Spinal cord (tissue), 9 donors: ENCODE measurements at regions not wholly inside any gene's neighbourhood (a gene's known extent, or its start where the extent isn't known, plus 50 kb on each side); places are given as distances from the start of the nearest gene placed in this dataset.
"Not testable (repeated sequence)": the region's sequence is repeated elsewhere in the genome, so short reads cannot be mapped to it uniquely, and the experiment has no call there.

Source experiments
- DNase-seq, 6 donors: peaks; one replicate each; pipeline versions ENCODE4 v3.0.0 to v3.0.0-alpha.2; 2013 to 2015; ENCODE audit warnings: low spot score in 6 of 6, low read depth in 4 of 6
- H3K27ac ChIP-seq: one replicate; pipeline ENCODE4 v1.5.1; 2013; ENCODE audit warnings: low read depth, low read length, control low read depth
- H3K27me3 ChIP-seq: one replicate; pipeline ENCODE4 v1.6.1; 2013; ENCODE audit warnings: low read length; ENCODE audit not compliant: control insufficient read depth, insufficient read depth
- H3K36me3 ChIP-seq: one replicate; pipeline ENCODE4 v1.6.1; 2013; ENCODE audit warnings: low read length; ENCODE audit not compliant: control insufficient read depth, insufficient read depth
- H3K4me1 ChIP-seq: one replicate; pipeline ENCODE4 v1.6.1; 2013; ENCODE audit warnings: low read length; ENCODE audit not compliant: control insufficient read depth, insufficient read depth
- H3K4me3 ChIP-seq: one replicate; pipeline ENCODE4 v1.5.1; 2013; ENCODE audit warnings: low read depth, low read length, control low read depth
- H3K9me3 ChIP-seq: one replicate; pipeline ENCODE4 v1.6.1; 2013; ENCODE audit warnings: low read length; ENCODE audit not compliant: control insufficient read depth, insufficient read depth
- WGBS: methylation state at CpG from one replicate; pipeline ENCODE4 v1.1.5; 2013; ENCODE audit warnings: missing lambda C conversion rate; ENCODE audit not compliant: insufficient coverage; 5-methylcytosine and 5-hydroxymethylcytosine counted together
- donor health status: healthy.

- Histone ChIP-seq H3K36me3 (no peaks in the 10 kb centered on the region), H3K27me3 (no peaks in the 10 kb centered on the region), H3K4me3 (no peak overlapping the region), H3K27ac (no peak overlapping the region), H3K4me1 (peaks cover 3% of the 10 kb centered on the region), H3K9me3 (no peaks in the 10 kb centered on the region)
- 91% methylated on average over 1 of the region's 2 CpGs for WGBS
- DNase-seq, result no peak
Measured at GRCh38 chr2:21369787-21370186, 246.0 kb downstream of the TDRD15 start.

GRCh38 chr2:21371499-21372003 is 247.8 kb downstream of the TDRD15 start:
- Histone ChIP-seq H3K27ac (no peak overlapping the region), H3K36me3 (no peaks in the 10 kb centered on the region), H3K27me3 (no peaks in the 10 kb centered on the region), H3K9me3 (no peaks in the 10 kb centered on the region), H3K4me1 (peaks cover 3% of the 10 kb centered on the region), H3K4me3 (no peak overlapping the region)
- DNase-seq, result no peak
- 67% methylated on average over 1 of the region's 5 CpGs for WGBS

GRCh38 chr2:21372654-21373053 is 248.9 kb downstream of the TDRD15 start:
- no peaks in the 10 kb centered on the region for H3K9me3 ChIP-seq
- no peaks in the 10 kb centered on the region for H3K27me3 ChIP-seq
- no peak overlapping the region for H3K4me3 ChIP-seq
- no peaks in the 10 kb centered on the region for H3K36me3 ChIP-seq
- H3K27ac ChIP-seq, result no peak overlapping the region
- WGBS, result no CpG with 5 or more reads among the region's 2 CpGs
- DNase-seq, result no peak
- peaks cover 3% of the 10 kb centered on the region for H3K4me1 ChIP-seq

- H3K9me3 ChIP-seq, result no peaks in the 10 kb centered on the region
- H3K27me3 ChIP-seq, result no peaks in the 10 kb centered on the region
- H3K27ac ChIP-seq, result no peak overlapping the region
- no peak overlapping the region for H3K4me3 ChIP-seq
- WGBS, result no CpG with 5 or more reads among the region's 3 CpGs
- no peaks in the 10 kb centered on the region for H3K36me3 ChIP-seq
- H3K4me1 ChIP-seq, result no peaks in the 10 kb centered on the region
- peak in 1 of 6 donors; percentile 53 for DNase-seq
Measured at GRCh38 chr2:21376864-21377263, 253.1 kb downstream of the TDRD15 start.

- no CpG with 5 or more reads among the region's 2 CpGs for whole genome bisulfite sequencing
- DNase-seq, result no peak
- Histone ChIP-seq H3K27me3 (no peaks in the 10 kb centered on the region), H3K9me3 (no peaks in the 10 kb centered on the region), H3K4me3 (no peak overlapping the region), H3K27ac (no peak overlapping the region), H3K36me3 (no peaks in the 10 kb centered on the region), H3K4me1 (peaks cover 3% of the 10 kb centered on the region)
Measured at GRCh38 chr2:21379140-21379539, 255.4 kb downstream of the TDRD15 start.

- H3K4me3 ChIP-seq, H3K9me3 ChIP-seq, DNase-seq, H3K27ac ChIP-seq, H3K36me3 ChIP-seq, H3K4me1 ChIP-seq, H3K27me3 ChIP-seq: not testable (repeated sequence)
- 96% methylated on average over 2 of the region's 2 CpGs for WGBS
Measured at GRCh38 chr2:21379668-21380067, 255.9 kb downstream of the TDRD15 start.

- H3K27ac ChIP-seq, result no peak overlapping the region
- no peaks in the 10 kb centered on the region for H3K36me3 ChIP-seq
- H3K4me1 ChIP-seq, result peaks cover 3% of the 10 kb centered on the region
- H3K4me3 ChIP-seq, result no peak overlapping the region
- H3K27me3 ChIP-seq, result no peaks in the 10 kb centered on the region
- WGBS, result no CpG with 5 or more reads among the region's 4 CpGs
- no peaks in the 10 kb centered on the region for H3K9me3 ChIP-seq
- DNase-seq, result peak in 2 of 6 donors; percentile 63 to 70
Measured at GRCh38 chr2:21381421-21381820, 257.7 kb downstream of the TDRD15 start.

GRCh38 chr2:21382701-21383520 is 259.1 kb downstream of the TDRD15 start:
- peak in 2 of 6 donors; percentile 70 to 79 for DNase-seq

GRCh38 chr2:21386666-21387065 is 262.9 kb downstream of the TDRD15 start:
- Histone ChIP-seq H3K36me3 (no peaks in the 10 kb centered on the region), H3K27me3 (no peaks in the 10 kb centered on the region), H3K4me1 (peaks cover 3% of the 10 kb centered on the region), H3K4me3 (no peak overlapping the region), H3K27ac (no peak overlapping the region), H3K9me3 (no peaks in the 10 kb centered on the region)
- no CpG with 5 or more reads among the region's 3 CpGs for WGBS
- no peak for DNase-seq

More at GRCh38 chr2:21382701-21383520, 259.1 kb downstream of the TDRD15 start:
- H3K27me3 ChIP-seq, result no peaks in the 10 kb centered on the region
- 55% methylated on average over 4 of the region's 5 CpGs for WGBS
- peaks cover 3% of the 10 kb centered on the region for H3K4me1 ChIP-seq
- H3K4me3 ChIP-seq, result no peak overlapping the region
- H3K9me3 ChIP-seq, result no peaks in the 10 kb centered on the region
- no peaks in the 10 kb centered on the region for H3K36me3 ChIP-seq
- peak overlapping the region; percentile 74 for H3K27ac ChIP-seq

GRCh38 chr2:21392649-21393048 is 268.9 kb downstream of the TDRD15 start:
- Histone ChIP-seq H3K4me1 (peaks cover 4% of the 10 kb centered on the region), H3K27ac (no peak overlapping the region), H3K36me3 (no peaks in the 10 kb centered on the region), H3K27me3 (no peaks in the 10 kb centered on the region), H3K4me3 (no peak overlapping the region), H3K9me3 (no peaks in the 10 kb centered on the region)
- 5% methylated on average over 2 of the region's 4 CpGs for WGBS
- DNase-seq, result peak in 1 of 6 donors; percentile 66
